Activated T-cell treated with anti-CD3 and anti-CD28 coated beads, Interleukin-2, amount 50 U/mL, for 4 hours (primary cell): ENCODE measurements at regions not wholly inside any gene's neighbourhood (a gene's known extent, or its start where the extent isn't known, plus 50 kb on each side); places are given as distances from the start of the nearest gene placed in this dataset.

Source experiments
- ATAC-seq, 2 donors: fragments of 200-7000 bp; cut with Tn5 transposase; one replicate each; pipeline ENCODE4 v1.10.0; 2021
- DNase-seq: peaks from one replicate; pipeline ENCODE4 v3.0.0-alpha.2; 2020
- H3K27me3 Mint-ChIP-seq: one replicate; pipeline ENCODE4 v1.8.0; 2021; ENCODE audit warnings: low read depth, mixed read lengths
- H3K36me3 Mint-ChIP-seq: one replicate; pipeline ENCODE4 v1.8.0; 2022; ENCODE audit warnings: mixed read lengths; ENCODE audit not compliant: insufficient read depth
- H3K4me1 Mint-ChIP-seq: one replicate; pipeline ENCODE4 v1.8.0; 2021; ENCODE audit warnings: low read depth, mixed read lengths
- H3K4me3 Mint-ChIP-seq: one replicate; pipeline ENCODE4 v1.8.0; 2021; ENCODE audit warnings: mild to moderate bottlenecking, moderate library complexity, mixed read lengths
- H3K9me3 Mint-ChIP-seq: one replicate; pipeline ENCODE4 v1.8.0; 2021; ENCODE audit warnings: mixed read lengths

DNA sequence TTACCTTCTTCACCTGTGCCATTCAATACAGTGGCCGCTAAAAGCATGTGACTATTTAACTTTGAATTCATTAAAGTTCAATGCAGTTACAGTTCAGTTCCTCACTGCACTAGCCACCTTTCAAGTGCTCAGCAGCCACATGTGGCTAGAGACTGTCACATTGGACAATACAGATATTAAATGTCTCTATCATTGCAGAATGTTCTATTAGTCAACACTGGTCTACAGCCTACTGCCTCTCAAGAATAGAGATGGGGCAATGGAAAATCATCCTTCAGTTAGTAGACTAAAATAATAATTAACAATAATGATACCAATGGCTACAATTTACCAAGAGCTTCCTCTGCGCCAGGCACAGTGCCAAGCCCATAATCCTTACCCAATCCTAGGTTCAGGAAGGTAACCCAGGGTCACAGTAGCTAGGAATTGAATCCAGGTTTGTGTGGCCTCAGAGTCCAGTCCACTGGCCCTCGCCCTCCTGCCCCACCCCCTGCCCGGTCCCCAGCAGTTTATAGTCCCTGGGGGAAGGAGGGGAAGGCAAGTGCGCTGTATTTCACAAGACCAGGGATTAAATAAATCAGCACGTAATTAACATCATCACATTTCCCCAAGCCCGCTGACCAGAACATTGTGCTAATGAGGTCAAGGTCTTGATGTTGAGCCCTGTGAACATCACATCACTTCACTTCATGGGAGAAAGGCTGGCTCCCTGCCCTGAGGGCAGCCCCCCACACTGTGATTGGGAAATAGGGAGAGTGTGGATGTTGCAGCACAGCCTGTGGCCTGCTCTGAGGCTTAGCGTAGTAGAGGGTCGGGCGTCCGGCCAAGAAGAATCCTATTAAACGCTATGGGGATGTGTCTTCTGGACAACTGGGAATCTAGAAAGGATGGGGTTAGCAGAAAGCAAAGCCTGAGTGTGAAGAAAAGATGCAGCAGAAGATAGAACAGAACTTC is 147.2 kb downstream of the VEGFA start:
- no peaks in the 10 kb centered on the region for H3K4me1 Mint-ChIP-seq
- no peak overlapping the region for H3K4me3 Mint-ChIP-seq
- H3K36me3 Mint-ChIP-seq = no peaks in the 10 kb centered on the region
- ATAC-seq (no peak), DNase-seq (no peak)
- peaks cover 2% of the 10 kb centered on the region for H3K27me3 Mint-ChIP-seq
- no peaks in the 10 kb centered on the region for H3K9me3 Mint-ChIP-seq

DNA sequence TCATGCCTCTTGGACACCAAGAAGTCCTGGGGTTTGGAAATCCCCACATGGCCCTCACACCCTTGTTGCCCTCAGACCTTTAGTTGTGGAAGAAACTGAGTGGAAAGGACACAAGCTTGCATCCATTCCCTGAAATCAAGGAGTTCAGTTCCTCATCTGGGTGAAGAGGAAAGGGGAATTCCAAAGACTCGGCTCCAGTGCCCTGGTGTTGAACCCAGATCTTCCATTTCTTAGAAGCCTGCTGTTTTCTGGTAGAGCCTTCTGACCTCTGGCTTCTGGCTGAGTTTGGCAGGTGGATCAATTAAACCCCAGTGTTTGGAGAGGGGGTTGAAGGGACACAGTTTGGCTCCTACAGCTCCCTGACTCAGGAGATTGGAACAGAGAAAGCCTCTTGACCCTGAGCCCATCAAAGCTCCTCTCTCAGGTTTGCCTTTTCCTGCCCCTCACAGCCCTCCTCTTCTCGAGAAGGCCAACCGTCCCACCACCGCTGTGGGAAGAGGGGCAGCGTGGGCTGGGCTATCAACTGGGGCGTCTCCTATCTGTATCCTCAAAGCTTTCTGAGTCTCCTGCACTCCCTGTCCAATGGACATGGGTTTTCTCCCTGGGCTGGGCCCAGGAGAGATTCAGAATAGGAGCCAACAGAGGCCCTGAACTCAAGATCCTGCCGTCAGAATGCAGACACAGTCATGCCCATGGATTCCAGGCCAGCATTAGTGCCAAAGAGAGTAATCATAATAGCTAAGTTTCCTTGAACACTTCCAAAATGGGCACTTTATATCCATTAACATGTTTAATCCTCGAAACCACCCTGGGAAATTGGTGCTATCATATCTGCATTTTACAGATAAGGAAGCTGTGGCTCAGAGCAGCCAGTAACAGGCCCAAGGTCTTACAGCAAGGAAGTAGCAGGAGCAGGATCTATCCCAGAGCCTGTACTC is 146.2 kb downstream of the VEGFA start:
- ATAC-seq (no peak), DNase-seq (no peak)
- Mint-ChIP-seq H3K9me3 (no peaks in the 10 kb centered on the region), H3K36me3 (no peaks in the 10 kb centered on the region), H3K4me3 (no peak overlapping the region), H3K27me3 (peaks cover 2% of the 10 kb centered on the region), H3K4me1 (no peaks in the 10 kb centered on the region)

DNA sequence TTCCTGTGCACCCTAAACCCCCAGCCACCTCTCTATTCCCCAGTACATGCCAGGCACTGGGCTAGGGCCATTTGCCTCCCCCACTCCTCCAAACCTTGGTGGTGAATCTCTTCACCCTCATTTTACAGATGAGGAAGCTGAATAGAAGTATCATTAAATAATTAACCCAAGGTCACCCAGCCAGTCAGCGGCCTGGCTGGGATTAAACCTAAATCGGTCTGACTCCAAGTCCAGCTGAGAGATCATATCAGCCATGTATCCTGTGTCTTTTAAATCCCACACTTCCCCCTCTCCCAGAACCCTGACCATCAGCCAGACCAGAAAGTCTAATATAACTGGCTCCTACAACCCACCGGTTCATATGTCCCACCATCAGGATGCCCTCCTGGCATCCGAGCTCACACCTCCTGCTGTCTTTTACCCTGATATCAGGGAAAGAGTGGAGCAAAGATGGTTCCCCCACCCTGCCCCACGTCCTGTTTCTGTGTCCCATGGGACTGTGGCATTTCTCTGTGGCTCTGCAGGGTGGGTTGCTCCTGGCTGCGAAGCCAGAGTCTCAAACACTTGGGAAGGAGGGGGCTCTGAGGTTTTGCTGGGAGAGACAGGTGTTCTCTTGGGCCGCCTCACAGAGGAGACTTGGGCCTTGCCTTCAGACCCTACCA is 145.3 kb downstream of the VEGFA start:
- DNase-seq (no peak), ATAC-seq (no peak)
- Mint-ChIP-seq H3K4me1 (no peaks in the 10 kb centered on the region), H3K36me3 (no peaks in the 10 kb centered on the region), H3K27me3 (peaks cover 2% of the 10 kb centered on the region), H3K9me3 (no peaks in the 10 kb centered on the region), H3K4me3 (no peak overlapping the region)

DNA sequence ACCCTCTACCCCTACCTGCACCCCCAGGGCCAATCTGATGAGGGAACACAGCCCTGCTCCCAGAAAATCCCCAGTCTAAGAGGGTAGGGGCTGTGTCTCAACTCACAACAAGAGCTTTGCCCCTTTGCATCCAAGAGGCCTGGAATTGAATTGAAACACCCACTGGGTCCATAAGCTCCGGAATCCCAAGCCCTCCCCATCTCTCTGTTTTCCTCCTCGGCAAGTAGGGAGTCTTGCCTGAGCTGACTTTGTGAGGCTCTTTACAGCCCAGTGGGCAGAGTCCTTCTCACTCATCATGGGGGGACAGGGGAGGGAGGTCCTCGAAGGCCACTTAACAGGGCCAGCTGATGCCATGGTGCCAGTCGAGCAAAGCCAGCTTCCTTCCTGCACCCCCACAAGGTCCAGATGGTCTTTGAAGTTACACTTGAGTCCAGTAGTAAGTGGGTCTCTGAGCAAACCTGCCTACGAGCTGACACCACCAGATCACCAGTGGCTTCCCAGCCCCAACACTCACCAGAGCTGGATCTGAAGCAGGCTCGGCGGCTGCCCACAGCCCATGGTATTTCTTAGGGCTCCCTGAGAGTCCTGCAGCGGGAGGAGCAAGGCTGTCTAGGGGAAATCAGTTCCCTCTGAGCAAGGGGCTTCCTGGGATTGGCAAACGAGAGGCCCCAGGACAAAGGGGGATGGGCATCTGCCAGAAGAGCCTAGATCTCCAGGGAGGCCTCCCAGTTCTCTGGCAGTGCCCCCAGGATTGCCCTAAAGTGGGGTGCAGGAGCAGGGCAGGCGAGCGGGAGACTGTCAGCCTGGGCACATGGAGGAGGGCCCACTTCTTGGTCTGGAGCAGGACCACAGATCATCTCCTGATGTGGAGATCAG is 144.5 kb downstream of the VEGFA start:
- Mint-ChIP-seq H3K4me1 (no peaks in the 10 kb centered on the region), H3K27me3 (no peaks in the 10 kb centered on the region), H3K36me3 (no peaks in the 10 kb centered on the region), H3K9me3 (no peaks in the 10 kb centered on the region), H3K4me3 (no peak overlapping the region)
- DNase-seq (no peak), ATAC-seq (no peak)

DNA sequence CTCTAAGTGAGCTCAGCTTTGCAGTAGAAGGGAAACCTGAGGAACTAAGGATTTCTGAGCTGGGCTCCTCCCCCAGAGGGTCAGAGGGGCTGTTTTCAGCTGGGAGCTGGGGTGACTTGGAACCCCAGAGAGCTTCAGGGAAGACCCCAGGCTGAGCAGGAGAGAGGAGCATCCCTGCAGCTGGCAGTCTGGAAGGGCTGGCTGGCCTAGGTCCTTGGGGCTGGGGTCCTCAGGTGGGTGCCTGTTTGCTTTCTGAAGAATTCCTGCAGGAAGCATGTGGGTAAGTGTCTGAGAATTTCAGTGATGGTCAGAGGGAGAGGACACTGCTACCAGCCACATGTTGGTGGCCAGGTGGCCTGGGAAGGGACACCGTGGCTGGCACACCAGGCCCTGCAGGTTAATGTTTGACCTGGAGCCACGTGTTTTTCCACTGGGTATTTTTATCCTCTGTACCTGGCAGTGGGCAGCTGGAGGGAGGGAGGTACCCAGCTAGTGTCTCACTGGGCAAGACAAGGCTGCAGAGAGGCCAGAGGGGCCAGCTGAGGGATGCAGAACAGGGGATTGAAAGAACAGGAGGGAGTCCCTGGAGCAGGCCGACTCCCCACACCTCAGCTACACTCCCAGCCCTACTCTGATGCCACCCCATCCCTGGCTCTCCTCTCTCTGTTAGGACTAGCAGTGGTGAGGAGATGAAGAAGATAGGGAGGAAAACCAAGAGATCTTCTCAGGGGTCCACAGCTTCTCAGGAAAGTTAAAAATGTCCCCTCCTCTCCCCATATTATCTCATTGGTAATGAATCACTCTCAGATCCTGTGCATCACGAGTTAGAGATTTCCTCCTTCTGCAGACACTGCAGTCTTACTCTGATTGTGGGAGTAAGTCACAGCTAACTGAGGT is 143.6 kb downstream of the VEGFA start:
- no peak overlapping the region for H3K4me3 Mint-ChIP-seq
- no peak for DNase-seq
- H3K27me3 Mint-ChIP-seq = no peaks in the 10 kb centered on the region
- no peaks in the 10 kb centered on the region for H3K4me1 Mint-ChIP-seq
- no peaks in the 10 kb centered on the region for H3K36me3 Mint-ChIP-seq
- no peak for ATAC-seq
- H3K9me3 Mint-ChIP-seq = no peaks in the 10 kb centered on the region

DNA sequence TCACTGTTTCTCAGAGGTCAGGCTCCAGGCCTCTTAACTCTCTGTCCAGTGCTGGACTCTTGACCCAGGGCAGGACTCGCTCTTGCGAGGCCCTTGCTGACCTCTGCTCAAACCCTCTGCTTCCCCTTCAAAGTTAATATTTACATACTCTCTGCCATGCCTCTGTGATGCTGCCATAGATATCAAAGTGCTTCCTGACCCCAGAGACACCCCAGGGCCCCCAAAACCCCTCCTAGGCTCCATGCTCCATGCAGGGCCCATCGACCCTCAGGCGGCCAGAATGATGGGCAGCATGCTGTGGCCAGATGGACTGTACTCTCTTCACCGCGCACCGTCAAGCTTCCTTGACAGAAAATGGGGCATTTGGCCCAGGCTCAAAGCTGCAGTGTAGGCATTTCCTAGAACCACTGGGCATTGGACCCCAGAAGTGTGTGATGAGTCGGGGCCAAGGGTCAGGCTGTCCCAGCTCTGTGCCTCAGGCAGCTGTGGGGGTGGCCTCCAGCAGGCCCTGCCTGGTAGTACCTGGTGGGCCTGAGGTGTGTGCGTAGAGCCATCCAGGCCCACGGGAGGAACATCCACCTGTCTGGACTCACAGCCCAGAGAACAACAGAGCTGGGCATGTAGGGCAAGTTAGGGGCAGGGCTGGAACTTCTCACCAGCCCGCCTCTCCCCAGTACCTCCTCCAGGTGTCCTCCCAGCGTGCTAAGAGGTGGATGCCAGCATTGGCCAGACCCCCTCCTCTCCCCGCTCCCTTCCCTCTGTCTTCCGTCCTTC is 142.8 kb downstream of the VEGFA start:
- DNase-seq = no peak
- no peak for ATAC-seq
- Mint-ChIP-seq H3K36me3 (no peaks in the 10 kb centered on the region), H3K27me3 (no peaks in the 10 kb centered on the region), H3K4me1 (no peaks in the 10 kb centered on the region), H3K9me3 (no peaks in the 10 kb centered on the region), H3K4me3 (no peak overlapping the region)

DNA sequence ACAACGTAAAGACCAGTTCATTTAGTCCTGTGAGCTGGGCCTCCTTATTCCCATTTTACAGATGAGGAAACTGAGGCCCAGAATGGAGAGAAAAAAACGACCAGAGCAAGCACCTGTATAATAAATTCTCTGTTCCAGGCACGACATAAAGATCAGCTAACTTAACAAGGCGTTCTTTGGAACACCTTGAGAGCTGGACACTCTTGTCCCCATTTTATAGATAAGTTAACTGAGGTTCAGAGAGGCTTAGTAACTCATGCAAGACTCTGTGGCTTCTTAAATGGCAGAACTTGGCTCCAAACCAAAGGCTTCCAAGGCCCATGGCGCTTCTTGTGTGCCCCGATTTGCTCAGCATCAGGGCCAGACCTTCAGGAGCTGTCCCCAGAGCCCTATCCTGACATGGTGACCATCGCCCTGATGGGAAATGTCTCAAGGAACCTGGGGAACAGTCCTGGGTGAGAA is 142.1 kb downstream of the VEGFA start:
- ATAC-seq (no peak), DNase-seq (no peak)
- no peaks in the 10 kb centered on the region for H3K36me3 Mint-ChIP-seq
- no peak overlapping the region for H3K4me3 Mint-ChIP-seq
- H3K4me1 Mint-ChIP-seq = no peaks in the 10 kb centered on the region
- no peaks in the 10 kb centered on the region for H3K27me3 Mint-ChIP-seq
- no peaks in the 10 kb centered on the region for H3K9me3 Mint-ChIP-seq

DNA sequence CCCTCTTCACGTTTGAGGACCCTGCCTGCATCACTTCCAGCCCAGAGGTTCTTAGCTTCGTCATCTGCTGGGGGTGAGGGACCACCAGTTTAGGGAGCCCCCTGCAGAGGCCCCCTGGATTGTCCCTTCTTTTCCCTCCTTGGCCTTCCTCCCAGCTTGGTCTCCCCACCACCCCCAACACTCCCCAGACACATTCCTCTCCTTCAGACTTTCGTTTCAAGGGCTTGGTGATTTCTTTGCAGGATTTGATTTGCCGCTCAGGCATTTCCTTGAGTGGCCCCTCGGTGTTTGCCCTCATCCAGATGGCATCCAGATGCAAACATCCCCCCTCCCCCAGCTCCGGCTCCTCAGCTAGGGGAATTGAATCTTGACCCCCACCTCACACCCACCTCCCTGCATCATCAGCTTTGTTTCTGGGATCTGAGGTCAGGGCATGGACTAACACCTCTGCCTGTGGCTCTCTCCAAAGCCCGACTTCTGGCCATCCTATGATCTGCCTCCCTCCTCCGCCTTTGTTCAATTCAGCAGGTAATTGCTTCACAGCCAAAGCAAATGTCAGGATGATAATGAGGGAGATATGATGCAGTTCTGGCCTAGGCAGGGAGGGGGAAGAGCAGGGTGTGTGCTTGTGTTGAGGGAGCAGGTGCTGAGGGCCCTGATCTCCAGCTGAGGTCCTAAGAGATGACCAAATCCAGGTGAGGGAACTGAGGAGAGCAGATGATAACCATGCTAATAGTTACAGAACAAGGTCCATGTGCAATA is 141.5 kb downstream of the VEGFA start:
- DNase-seq (no peak), ATAC-seq (no peak)
- H3K4me3 Mint-ChIP-seq = no peak overlapping the region
- H3K4me1 Mint-ChIP-seq = no peaks in the 10 kb centered on the region
- H3K27me3 Mint-ChIP-seq = no peaks in the 10 kb centered on the region
- no peaks in the 10 kb centered on the region for H3K9me3 Mint-ChIP-seq
- no peaks in the 10 kb centered on the region for H3K36me3 Mint-ChIP-seq

DNA sequence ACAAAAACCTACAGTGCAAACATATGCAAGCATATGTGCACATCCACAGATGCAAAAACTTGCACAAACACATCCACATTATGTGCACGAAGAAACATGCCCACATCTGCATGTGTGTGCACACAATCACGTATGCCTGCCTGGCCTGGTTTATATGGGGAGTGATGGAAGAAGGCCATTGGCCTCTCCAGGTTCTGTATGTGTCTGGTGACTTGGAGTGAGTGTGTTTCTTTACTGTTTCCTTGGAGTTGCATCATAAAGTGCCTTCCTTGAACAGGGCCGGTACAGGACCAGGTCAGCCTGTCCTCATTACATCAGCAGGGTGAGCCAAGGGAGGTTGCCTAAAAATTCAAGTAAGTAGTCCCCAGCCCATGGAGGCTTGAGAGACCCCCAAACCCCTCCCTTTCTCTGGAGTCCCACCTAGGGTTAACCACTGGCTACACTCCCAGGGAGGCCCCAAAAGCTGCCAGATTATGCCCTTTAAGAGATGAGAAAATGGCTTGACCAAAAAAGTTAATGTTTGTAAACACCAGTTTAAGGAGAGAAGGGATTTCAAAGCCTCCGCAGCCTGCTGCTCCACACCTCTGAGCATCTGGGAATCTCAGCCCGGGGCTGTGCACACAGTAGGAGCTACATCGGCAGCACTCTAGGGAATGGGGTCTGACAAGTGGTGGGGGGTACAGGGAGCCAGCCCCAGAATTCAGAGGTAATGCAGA is 140.8 kb downstream of the VEGFA start:
- DNase-seq (no peak), ATAC-seq (no peak)
- no peak overlapping the region for H3K4me3 Mint-ChIP-seq
- H3K36me3 Mint-ChIP-seq = no peaks in the 10 kb centered on the region
- no peaks in the 10 kb centered on the region for H3K27me3 Mint-ChIP-seq
- no peaks in the 10 kb centered on the region for H3K4me1 Mint-ChIP-seq
- H3K9me3 Mint-ChIP-seq = no peaks in the 10 kb centered on the region

DNA sequence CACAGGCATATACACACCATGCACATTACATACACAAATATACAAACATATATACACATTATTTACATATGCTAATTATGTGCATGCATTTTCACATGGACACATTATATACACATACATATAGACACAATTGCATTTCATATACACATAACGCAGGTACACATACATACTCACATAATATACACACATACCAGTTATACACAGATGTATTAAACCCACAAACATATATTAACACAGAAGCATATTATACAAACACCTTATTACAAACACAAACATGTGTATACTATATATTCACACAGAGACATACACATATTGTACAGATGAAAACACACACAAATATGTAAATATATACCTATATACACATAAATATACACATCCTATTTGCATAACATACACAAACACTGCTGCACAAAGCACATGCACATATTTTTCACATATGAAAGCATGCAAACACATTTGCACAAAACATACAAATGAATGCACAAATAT is 140.2 kb downstream of the VEGFA start:
- H3K4me3 Mint-ChIP-seq = no peak overlapping the region
- ATAC-seq (no peak), DNase-seq (no peak)
- H3K27me3 Mint-ChIP-seq = no peaks in the 10 kb centered on the region
- no peaks in the 10 kb centered on the region for H3K36me3 Mint-ChIP-seq
- no peaks in the 10 kb centered on the region for H3K9me3 Mint-ChIP-seq
- H3K4me1 Mint-ChIP-seq = no peaks in the 10 kb centered on the region

DNA sequence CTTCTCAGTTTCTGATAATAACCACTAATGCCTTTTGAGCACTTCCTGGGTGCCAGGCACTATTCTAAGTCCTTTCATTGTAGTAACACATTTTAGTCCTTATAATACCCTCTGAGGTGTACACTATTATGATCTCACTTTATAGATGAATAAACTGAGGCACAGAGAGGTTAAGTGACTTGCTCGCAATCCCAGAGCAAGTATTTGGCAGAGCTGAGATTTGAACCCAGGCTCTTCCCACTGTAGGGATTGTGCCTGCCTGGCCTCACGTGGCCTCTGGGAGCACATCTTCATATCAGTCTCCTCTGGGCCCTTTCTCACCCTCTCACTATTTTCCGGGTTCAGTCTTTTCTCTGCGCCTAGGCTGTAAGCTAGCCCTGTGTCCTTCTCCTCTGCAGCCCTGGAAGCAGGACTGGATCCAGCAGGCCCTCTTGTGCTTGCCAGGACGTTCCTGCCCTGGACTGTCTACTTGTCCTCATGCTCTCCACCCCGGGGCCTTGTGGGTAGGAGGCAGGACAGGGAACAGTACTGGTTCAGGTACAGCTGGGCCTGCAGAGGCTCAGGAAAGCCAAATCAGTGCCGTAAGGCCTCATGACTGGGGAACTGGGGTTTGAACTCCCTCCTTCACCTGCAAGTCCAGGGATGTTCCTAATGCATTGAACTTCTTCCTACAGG is 139.6 kb downstream of the VEGFA start:
- no peaks in the 10 kb centered on the region for H3K36me3 Mint-ChIP-seq
- no peaks in the 10 kb centered on the region for H3K4me1 Mint-ChIP-seq
- no peak overlapping the region for H3K4me3 Mint-ChIP-seq
- no peaks in the 10 kb centered on the region for H3K9me3 Mint-ChIP-seq
- DNase-seq = no peak
- ATAC-seq = no peak
- H3K27me3 Mint-ChIP-seq = no peaks in the 10 kb centered on the region
